BE2C (cell line): ENCODE measurements at regions not wholly inside any gene's neighbourhood (a gene's known extent, or its start where the extent isn't known, plus 50 kb on each side); places are given as distances from the start of the nearest gene placed in this dataset.

Experiments used
- DNase-seq: peaks from one replicate; pipeline ENCODE4 v3.0.0-alpha.2; 2020
- H3K27me3 ChIP-seq: fragments of 250-450 bp; sonication (Bioruptor Pico); 2 replicates; pipeline ENCODE4 v1.5.1; 2020; ENCODE audit warnings: mild to moderate bottlenecking
- H3K36me3 ChIP-seq: fragments of 250-450 bp; sonication (Bioruptor Pico); 2 replicates; pipeline ENCODE4 v1.5.1; 2020; ENCODE audit warnings: mild to moderate bottlenecking
- H3K4me1 ChIP-seq: fragments of 250-450 bp; sonication (Bioruptor Pico); 2 replicates; pipeline ENCODE4 v1.5.1; 2020
- H3K4me3 ChIP-seq: 2 replicates; pipeline ENCODE4 v1.5.1; 2011; ENCODE audit warnings: low read depth, low read length
- H3K9me3 ChIP-seq: fragments of 250-450 bp; sonication (Bioruptor Pico); 2 replicates; pipeline ENCODE4 v1.5.1; 2020
- TF ChIP-seq, protein P1 (sequence below): IDR thresholded peaks from 2 replicates; pipeline ENCODE4 v1.5.1; 2012; ENCODE audit warnings: mild to moderate bottlenecking, low read depth, low read length

DNA sequence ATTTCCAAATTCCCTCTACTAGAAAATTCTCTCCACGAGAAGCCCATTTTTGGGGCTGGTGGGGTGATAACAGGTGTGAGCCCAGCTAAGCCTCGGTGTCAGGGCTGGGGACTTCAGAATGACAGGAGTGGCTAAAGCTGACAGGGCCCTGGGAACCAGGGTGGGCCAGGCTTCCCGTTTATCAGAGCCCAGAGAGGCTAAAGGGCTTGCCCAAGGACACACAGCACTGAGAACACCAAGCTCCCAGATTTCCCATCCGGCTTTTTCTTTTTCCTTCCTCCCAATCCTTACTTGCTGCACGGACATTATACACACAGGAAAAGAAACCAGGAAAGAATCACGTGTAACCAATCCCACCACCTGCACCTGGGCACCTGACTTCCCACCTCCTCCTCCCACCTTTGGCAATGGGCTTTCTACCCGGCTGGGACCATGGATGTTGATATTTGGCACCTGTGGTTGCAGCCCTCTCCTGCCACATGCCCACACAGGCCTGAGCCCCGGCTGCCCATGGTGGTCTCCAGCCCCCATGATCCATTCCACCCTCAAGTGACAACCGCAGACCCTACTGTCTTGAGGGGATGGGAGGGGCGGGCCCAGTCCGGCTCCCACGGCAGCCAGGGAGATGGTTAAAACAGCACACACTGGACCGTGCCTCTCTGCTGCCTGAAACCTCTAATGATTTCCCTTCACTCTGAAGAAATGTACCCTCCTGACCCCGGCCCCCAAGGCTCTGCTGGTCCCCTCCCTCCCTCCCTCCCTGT lies 78.9 kb downstream of the ENGASE start:
- H3K4me3 ChIP-seq: no peak overlapping the region
- H3K27me3 ChIP-seq: peaks cover 66% of the 10 kb centered on the region
- H3K9me3 ChIP-seq: no peaks in the 10 kb centered on the region
- no peak for DNase-seq
- TF ChIP-seq, protein P1, sequence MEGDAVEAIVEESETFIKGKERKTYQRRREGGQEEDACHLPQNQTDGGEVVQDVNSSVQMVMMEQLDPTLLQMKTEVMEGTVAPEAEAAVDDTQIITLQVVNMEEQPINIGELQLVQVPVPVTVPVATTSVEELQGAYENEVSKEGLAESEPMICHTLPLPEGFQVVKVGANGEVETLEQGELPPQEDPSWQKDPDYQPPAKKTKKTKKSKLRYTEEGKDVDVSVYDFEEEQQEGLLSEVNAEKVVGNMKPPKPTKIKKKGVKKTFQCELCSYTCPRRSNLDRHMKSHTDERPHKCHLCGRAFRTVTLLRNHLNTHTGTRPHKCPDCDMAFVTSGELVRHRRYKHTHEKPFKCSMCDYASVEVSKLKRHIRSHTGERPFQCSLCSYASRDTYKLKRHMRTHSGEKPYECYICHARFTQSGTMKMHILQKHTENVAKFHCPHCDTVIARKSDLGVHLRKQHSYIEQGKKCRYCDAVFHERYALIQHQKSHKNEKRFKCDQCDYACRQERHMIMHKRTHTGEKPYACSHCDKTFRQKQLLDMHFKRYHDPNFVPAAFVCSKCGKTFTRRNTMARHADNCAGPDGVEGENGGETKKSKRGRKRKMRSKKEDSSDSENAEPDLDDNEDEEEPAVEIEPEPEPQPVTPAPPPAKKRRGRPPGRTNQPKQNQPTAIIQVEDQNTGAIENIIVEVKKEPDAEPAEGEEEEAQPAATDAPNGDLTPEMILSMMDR: no peak
- no peaks in the 10 kb centered on the region for H3K36me3 ChIP-seq
- no peaks in the 10 kb centered on the region for H3K4me1 ChIP-seq

DNA sequence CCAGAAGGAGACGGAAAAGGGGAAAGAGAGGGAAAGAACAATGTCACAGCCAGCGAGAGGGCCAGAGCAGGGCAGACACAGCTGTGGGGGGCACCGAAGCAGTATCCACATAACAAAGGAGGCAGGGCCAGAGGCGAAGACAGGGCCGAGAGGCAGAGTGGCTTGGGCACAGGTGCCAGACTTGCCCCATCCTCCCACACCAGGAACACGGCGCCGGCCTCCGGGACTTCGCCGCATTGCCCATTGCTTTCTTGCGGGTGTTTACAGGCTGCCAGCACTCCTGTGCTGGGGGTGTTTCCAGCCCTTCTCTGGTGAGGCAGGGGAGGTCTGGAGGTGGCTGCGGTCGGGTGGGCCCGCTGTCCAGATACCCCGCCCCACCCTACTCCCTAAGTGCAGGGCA lies 78.0 kb downstream of the ENGASE start:
- Histone ChIP-seq H3K4me3 (no peak overlapping the region), H3K4me1 (no peaks in the 10 kb centered on the region), H3K9me3 (no peaks in the 10 kb centered on the region), H3K36me3 (no peaks in the 10 kb centered on the region), H3K27me3 (peaks cover 66% of the 10 kb centered on the region)
- TF ChIP-seq, protein P1: no peak
- no peak for DNase-seq

DNA sequence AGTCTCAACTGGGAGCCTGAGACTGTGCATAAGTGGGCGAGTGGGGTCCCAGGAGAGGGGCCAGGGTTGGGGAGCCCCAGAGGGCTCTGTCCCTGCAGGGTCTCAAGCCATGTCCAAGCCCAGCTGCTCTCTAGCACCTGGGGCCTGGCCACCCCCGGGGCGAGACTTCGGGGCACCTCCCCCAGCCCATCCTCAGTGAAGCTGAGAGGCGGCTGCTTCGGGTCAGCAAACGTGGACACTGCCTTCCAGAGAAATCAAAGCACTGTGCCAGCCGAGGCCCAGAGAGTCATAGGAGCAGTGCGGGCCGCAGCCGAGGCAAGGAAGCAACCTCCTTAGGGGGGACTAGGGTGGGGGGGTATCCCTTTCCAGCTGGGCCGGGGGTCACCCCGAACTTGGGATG lies 77.5 kb downstream of the ENGASE start:
- Histone ChIP-seq H3K9me3 (no peaks in the 10 kb centered on the region), H3K4me3 (no peak overlapping the region), H3K27me3 (peaks cover 61% of the 10 kb centered on the region), H3K4me1 (no peaks in the 10 kb centered on the region), H3K36me3 (no peaks in the 10 kb centered on the region)
- no peak for DNase-seq
- TF ChIP-seq, protein P1: no peak

DNA sequence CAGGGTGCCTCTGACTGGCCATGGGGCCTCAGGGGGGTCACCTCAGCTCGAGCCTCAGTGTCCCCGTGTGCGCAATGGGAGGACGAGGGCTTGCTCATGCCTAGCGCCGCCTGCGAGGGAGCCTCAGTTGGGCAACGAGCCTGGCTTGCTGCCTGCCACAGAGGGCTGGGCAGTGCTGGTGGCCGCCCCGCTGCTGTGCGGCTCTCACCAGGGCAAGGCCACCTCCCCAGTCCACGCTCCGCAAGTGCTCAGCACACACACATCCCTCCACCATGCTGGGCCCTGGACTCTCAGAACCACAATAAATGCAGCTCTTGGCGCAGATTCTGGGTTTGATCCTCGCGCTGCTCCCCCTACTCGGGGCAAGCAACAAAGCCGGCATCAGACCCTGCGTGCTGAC lies 76.2 kb downstream of the ENGASE start:
- Histone ChIP-seq H3K4me3 (no peak overlapping the region), H3K4me1 (no peaks in the 10 kb centered on the region), H3K9me3 (no peaks in the 10 kb centered on the region), H3K36me3 (no peaks in the 10 kb centered on the region), H3K27me3 (peaks cover 48% of the 10 kb centered on the region)
- TF ChIP-seq, protein P1: no peak
- DNase-seq: no peak

DNA sequence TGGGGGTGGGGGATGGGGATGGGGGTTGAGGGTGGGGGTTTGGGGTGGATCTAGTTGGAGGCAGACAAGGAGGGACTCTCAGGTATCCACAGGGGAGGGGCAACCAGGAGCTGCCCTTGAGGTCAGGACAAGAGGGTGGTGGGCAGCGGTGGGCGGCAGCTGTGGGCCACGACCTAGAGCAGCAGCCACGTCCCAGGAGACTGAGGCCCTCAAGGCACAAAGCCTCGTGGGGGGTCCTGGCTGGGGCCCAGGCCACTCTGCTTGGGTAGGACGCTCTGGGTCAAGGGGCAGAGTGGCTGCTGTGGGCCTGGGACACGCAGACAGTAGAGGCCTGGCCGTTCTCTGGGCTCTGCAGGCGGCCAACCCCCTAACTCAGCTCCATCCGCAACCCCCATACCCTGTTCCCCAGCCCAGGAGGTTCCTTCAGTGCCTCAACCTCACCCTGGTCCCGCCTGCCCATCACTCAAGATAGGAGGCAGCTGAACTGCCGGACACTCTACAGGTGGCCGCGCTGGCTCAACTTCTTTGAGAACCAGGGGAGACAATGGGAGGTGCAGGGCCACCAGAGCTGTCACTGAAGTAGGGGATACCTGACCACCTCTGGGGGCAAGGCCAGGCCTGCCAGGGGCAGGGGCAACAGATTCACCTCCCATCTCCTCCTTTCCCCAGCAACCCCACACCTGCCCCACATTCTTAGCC lies 75.6 kb downstream of the ENGASE start:
- Histone ChIP-seq H3K9me3 (no peaks in the 10 kb centered on the region), H3K4me1 (no peaks in the 10 kb centered on the region), H3K36me3 (no peaks in the 10 kb centered on the region), H3K27me3 (peaks cover 42% of the 10 kb centered on the region), H3K4me3 (no peak overlapping the region)
- DNase-seq: no peak
- TF ChIP-seq, protein P1: no peak

DNA sequence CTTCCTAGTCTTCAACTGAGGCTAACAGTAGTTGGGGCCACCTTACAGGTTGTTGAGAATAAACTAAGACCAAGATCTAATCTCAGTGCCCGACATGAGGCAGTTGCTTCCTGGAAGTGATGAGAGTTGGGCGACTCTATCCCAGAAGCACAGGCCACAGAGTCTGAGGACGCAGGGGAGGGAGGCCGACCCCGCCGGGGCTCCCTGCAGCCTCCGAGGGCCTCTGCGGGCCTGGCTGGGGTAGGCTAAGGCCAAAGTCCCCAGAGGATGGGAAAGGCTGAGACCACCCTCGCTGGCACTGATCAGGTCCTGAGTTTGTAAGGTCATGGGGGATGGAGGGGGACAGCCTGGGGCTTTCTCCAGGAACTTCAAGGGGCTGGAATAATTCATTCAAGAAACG lies 74.0 kb downstream of the ENGASE start:
- no peaks in the 10 kb centered on the region for H3K9me3 ChIP-seq
- TF ChIP-seq, protein P1: no peak
- DNase-seq: no peak
- no peaks in the 10 kb centered on the region for H3K4me1 ChIP-seq
- no peak overlapping the region for H3K4me3 ChIP-seq
- peaks cover 30% of the 10 kb centered on the region for H3K27me3 ChIP-seq
- no peaks in the 10 kb centered on the region for H3K36me3 ChIP-seq
